DND-41 (cell line): ENCODE measurements at regions not wholly inside any gene's neighbourhood (a gene's known extent, or its start where the extent isn't known, plus 50 kb on each side); places are given as distances from the start of the nearest gene placed in this dataset.

ENCODE experiments used
- CTCF ChIP-seq: IDR thresholded peaks from 2 replicates; pipeline ENCODE4 v1.5.1; 2012; ENCODE audit warnings: borderline replicate concordance, low read length, moderate library complexity, mild to moderate bottlenecking; ENCODE audit not compliant: poor library complexity, severe bottlenecking; ENCODE audit errors: extremely low read depth
- EZH2 ChIP-seq: IDR thresholded peaks from 3 replicates; pipeline ENCODE4 v1.6.1; 2012; ENCODE audit warnings: borderline replicate concordance, low read depth, mild to moderate bottlenecking, moderate library complexity, low read length, inconsistent platforms; ENCODE audit not compliant: severe bottlenecking

- TF ChIP-seq CTCF: no peak
- TF ChIP-seq EZH2: no peak
These were observed 119.6 kb upstream of the SV2C start for GRCh38 chr5:75963554-75963953.
